Thoracic aorta (tissue), 2 donors: ENCODE measurements at regions not wholly inside any gene's neighbourhood (a gene's known extent, or its start where the extent isn't known, plus 50 kb on each side); places are given as distances from the start of the nearest gene placed in this dataset.

Source experiments
- ATAC-seq: fragments of 150-250 bp; one replicate; pipeline ENCODE4 v1.8.0; 2017; ENCODE audit warnings: low read depth; ENCODE audit not compliant: insufficient number of reproducible peaks, low FRiP score
- DNase-seq: peaks from one replicate; pipeline ENCODE4 v3.0.0-alpha.2; 2020; ENCODE audit warnings: low spot score
- H3K27ac ChIP-seq, 2 donors: fragments of 200-600 bp; sonication (generic); 1 replicate in 1 of 2; 2 replicates in 1 of 2; pipeline ENCODE4 v1.5.1; 2016; ENCODE audit warnings: mild to moderate bottlenecking in 2 of 2, moderate library complexity in 2 of 2
- H3K27me3 ChIP-seq: fragments of 200-600 bp; sonication (generic); replicated peaks from 2 replicates; pipeline ENCODE4 v1.6.0; 2016; ENCODE audit warnings: mild to moderate bottlenecking; ENCODE audit not compliant: insufficient read depth
- H3K36me3 ChIP-seq: fragments of 200-600 bp; sonication (generic); one replicate; pipeline ENCODE4 v1.5.1; 2016
- H3K4me1 ChIP-seq, 2 donors: fragments of 200-600 bp; sonication (generic); 1 replicate in 1 of 2; 2 replicates in 1 of 2; pipeline versions ENCODE4 v1.5.1 to v1.6.0; 2016; ENCODE audit warnings: low read depth in 2 of 2, mild to moderate bottlenecking in 1 of 2; ENCODE audit not compliant: control insufficient read depth in 1 of 2
- H3K4me3 ChIP-seq: fragments of 200-600 bp; sonication (generic); 2 replicates; pipeline ENCODE4 v1.5.1; 2016; ENCODE audit warnings: mild to moderate bottlenecking
- H3K9me3 ChIP-seq: fragments of 200-600 bp; sonication (generic); 2 replicates; pipeline ENCODE4 v1.5.1; 2016
- CTCF ChIP-seq: fragments of 200-600 bp; sonication (generic); IDR thresholded peaks from one replicate; pipeline ENCODE4 v1.5.1; 2019; ENCODE audit warnings: antibody characterized with exemption

GRCh38 chr11:134823970-134824369 is 411.9 kb upstream of the B3GAT1 start:
- Histone ChIP-seq H3K36me3 (no peaks in the 10 kb centered on the region), H3K27ac (no peak overlapping the region), H3K4me3 (no peak overlapping the region), H3K27me3 (no peaks in the 10 kb centered on the region), H3K4me1 (no peaks in the 10 kb centered on the region), H3K9me3 (no peaks in the 10 kb centered on the region)
- ATAC-seq (no peak), DNase-seq (no peak)
- TF ChIP-seq CTCF = no peak

GRCh38 chr11:134822897-134823296 is 410.9 kb upstream of the B3GAT1 start:
- H3K36me3 ChIP-seq = no peaks in the 10 kb centered on the region
- no peaks in the 10 kb centered on the region for H3K4me1 ChIP-seq
- no peak for DNase-seq
- H3K27me3 ChIP-seq = no peaks in the 10 kb centered on the region
- ATAC-seq = no peak
- H3K4me3 ChIP-seq = no peak overlapping the region
- H3K27ac ChIP-seq = no peak overlapping the region
- H3K9me3 ChIP-seq = no peaks in the 10 kb centered on the region
- TF ChIP-seq CTCF = no peak

- H3K9me3 ChIP-seq = no peaks in the 10 kb centered on the region
Observed at GRCh38 chr11:134821422-134821821, 409.4 kb upstream of the B3GAT1 start.

GRCh38 chr11:134819041-134819440 is 407.0 kb upstream of the B3GAT1 start:
- H3K9me3 ChIP-seq = no peaks in the 10 kb centered on the region
- no peaks in the 10 kb centered on the region for H3K4me1 ChIP-seq
- DNase-seq (no peak), ATAC-seq (no peak)
- H3K4me3 ChIP-seq = no peak overlapping the region
- H3K27ac ChIP-seq = no peak overlapping the region
- H3K36me3 ChIP-seq = no peaks in the 10 kb centered on the region
- TF ChIP-seq CTCF = no peak
- no peaks in the 10 kb centered on the region for H3K27me3 ChIP-seq

More at GRCh38 chr11:134821422-134821821, 409.4 kb upstream of the B3GAT1 start:
- ATAC-seq (no peak), DNase-seq (no peak)
- Histone ChIP-seq H3K27ac (no peak overlapping the region), H3K27me3 (no peaks in the 10 kb centered on the region), H3K36me3 (no peaks in the 10 kb centered on the region), H3K4me3 (no peak overlapping the region), H3K4me1 (no peaks in the 10 kb centered on the region)
- TF ChIP-seq CTCF = no peak

GRCh38 chr11:134818516-134818915 is 406.5 kb upstream of the B3GAT1 start:
- Histone ChIP-seq H3K4me1 (no peaks in the 10 kb centered on the region), H3K27me3 (no peaks in the 10 kb centered on the region), H3K36me3 (no peaks in the 10 kb centered on the region), H3K4me3 (no peak overlapping the region), H3K9me3 (no peaks in the 10 kb centered on the region), H3K27ac (no peak overlapping the region)
- ATAC-seq (no peak), DNase-seq (no peak)
- no peak for TF ChIP-seq CTCF
